LNCAP (cell line): ENCODE measurements at regions not wholly inside any gene's neighbourhood (a gene's known extent, or its start where the extent isn't known, plus 50 kb on each side); places are given as distances from the start of the nearest gene placed in this dataset.

Source experiments
- TF ChIP-seq, protein P1 (sequence below): fragments of 450-650 bp; IDR thresholded peaks from 2 replicates; pipeline ENCODE4 v1.5.1; 2017; ENCODE audit warnings: mild to moderate bottlenecking

- TF ChIP-seq, protein P1, sequence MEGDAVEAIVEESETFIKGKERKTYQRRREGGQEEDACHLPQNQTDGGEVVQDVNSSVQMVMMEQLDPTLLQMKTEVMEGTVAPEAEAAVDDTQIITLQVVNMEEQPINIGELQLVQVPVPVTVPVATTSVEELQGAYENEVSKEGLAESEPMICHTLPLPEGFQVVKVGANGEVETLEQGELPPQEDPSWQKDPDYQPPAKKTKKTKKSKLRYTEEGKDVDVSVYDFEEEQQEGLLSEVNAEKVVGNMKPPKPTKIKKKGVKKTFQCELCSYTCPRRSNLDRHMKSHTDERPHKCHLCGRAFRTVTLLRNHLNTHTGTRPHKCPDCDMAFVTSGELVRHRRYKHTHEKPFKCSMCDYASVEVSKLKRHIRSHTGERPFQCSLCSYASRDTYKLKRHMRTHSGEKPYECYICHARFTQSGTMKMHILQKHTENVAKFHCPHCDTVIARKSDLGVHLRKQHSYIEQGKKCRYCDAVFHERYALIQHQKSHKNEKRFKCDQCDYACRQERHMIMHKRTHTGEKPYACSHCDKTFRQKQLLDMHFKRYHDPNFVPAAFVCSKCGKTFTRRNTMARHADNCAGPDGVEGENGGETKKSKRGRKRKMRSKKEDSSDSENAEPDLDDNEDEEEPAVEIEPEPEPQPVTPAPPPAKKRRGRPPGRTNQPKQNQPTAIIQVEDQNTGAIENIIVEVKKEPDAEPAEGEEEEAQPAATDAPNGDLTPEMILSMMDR: peak; percentile 69
Observed at GRCh38 chr9:35553670-35554543, 51.2 kb upstream of the TESK1 start.

- TF ChIP-seq, protein P1: no peak
Observed at GRCh38 chr9:35555246-35555701, 49.8 kb upstream of the TESK1 start.
